Neural cell (in vitro differentiated cells): ENCODE measurements at regions not wholly inside any gene's neighbourhood (a gene's known extent, or its start where the extent isn't known, plus 50 kb on each side); places are given as distances from the start of the nearest gene placed in this dataset.

Source experiments
- EP300 ChIP-seq: fragments of 450-650 bp; conservative IDR thresholded peaks from 2 replicates; pipeline ENCODE4 v1.6.1; 2014; ENCODE audit warnings: antibody characterized with exemption, mild to moderate bottlenecking, moderate library complexity; ENCODE audit not compliant: poor library complexity, severe bottlenecking
- EZH2 ChIP-seq: fragments of 200-600, 300-800 bp; shearing (Covaris generic), sonication (generic); IDR thresholded peaks from 2 replicates; pipeline ENCODE4 v1.6.1; 2014; ENCODE audit warnings: antibody characterized with exemption, low read length, borderline replicate concordance, mild to moderate bottlenecking; ENCODE audit not compliant: insufficient read depth, poor library complexity, severe bottlenecking
- POLR2AphosphoS5 ChIP-seq: IDR thresholded peaks from 2 replicates; pipeline ENCODE4 v1.6.1; 2012
- RAD21 ChIP-seq: fragments of 450-650 bp; conservative IDR thresholded peaks from 2 replicates; pipeline ENCODE4 v1.6.1; 2014; ENCODE audit warnings: antibody characterized with exemption, mild to moderate bottlenecking, moderate library complexity
- SMC3 ChIP-seq: fragments of 450-650 bp; conservative IDR thresholded peaks from 2 replicates; pipeline ENCODE4 v1.6.1; 2014; ENCODE audit warnings: antibody characterized with exemption, mild to moderate bottlenecking, moderate library complexity; ENCODE audit not compliant: poor library complexity
- TAF1 ChIP-seq: IDR thresholded peaks from 2 replicates; pipeline ENCODE4 v1.6.1; 2012; ENCODE audit warnings: low read depth
- TF ChIP-seq, protein P1 (sequence below): fragments of 450-650 bp; IDR thresholded peaks from 2 replicates; pipeline ENCODE4 v1.5.1; 2014; ENCODE audit warnings: antibody characterized with exemption, mild to moderate bottlenecking, moderate library complexity; ENCODE audit not compliant: poor library complexity, severe bottlenecking
- TF ChIP-seq, protein P2 (sequence below): IDR thresholded peaks from 2 replicates; pipeline ENCODE4 v1.6.1; 2012; ENCODE audit warnings: borderline replicate concordance

DNA sequence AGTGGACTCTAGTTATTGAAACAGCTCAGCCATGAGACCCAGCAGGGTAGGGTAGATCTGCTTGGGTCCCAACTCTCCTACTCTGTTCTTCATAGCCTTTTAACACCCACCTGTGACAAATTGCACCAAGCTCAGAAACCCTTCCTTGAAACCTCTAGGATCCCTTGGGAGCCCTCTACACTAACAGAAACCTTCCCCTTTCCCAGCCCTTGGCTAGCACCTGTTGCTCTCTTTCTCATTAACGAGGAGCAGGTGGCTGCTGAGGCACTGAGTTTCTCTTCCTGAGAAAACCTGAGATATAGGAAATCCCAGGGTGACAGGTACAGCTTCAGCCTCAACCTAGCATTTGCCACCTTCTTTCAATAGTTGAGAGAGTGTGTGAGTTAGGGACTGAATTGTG, 88.3 kb upstream of the CLSTN2 start:
- TF ChIP-seq, protein P1, sequence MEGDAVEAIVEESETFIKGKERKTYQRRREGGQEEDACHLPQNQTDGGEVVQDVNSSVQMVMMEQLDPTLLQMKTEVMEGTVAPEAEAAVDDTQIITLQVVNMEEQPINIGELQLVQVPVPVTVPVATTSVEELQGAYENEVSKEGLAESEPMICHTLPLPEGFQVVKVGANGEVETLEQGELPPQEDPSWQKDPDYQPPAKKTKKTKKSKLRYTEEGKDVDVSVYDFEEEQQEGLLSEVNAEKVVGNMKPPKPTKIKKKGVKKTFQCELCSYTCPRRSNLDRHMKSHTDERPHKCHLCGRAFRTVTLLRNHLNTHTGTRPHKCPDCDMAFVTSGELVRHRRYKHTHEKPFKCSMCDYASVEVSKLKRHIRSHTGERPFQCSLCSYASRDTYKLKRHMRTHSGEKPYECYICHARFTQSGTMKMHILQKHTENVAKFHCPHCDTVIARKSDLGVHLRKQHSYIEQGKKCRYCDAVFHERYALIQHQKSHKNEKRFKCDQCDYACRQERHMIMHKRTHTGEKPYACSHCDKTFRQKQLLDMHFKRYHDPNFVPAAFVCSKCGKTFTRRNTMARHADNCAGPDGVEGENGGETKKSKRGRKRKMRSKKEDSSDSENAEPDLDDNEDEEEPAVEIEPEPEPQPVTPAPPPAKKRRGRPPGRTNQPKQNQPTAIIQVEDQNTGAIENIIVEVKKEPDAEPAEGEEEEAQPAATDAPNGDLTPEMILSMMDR, result no peak
- TF ChIP-seq POLR2AphosphoS5, result no peak
- no peak for TF ChIP-seq TAF1
- TF ChIP-seq RAD21, result no peak
- TF ChIP-seq EZH2, result no peak
- TF ChIP-seq, protein P2, sequence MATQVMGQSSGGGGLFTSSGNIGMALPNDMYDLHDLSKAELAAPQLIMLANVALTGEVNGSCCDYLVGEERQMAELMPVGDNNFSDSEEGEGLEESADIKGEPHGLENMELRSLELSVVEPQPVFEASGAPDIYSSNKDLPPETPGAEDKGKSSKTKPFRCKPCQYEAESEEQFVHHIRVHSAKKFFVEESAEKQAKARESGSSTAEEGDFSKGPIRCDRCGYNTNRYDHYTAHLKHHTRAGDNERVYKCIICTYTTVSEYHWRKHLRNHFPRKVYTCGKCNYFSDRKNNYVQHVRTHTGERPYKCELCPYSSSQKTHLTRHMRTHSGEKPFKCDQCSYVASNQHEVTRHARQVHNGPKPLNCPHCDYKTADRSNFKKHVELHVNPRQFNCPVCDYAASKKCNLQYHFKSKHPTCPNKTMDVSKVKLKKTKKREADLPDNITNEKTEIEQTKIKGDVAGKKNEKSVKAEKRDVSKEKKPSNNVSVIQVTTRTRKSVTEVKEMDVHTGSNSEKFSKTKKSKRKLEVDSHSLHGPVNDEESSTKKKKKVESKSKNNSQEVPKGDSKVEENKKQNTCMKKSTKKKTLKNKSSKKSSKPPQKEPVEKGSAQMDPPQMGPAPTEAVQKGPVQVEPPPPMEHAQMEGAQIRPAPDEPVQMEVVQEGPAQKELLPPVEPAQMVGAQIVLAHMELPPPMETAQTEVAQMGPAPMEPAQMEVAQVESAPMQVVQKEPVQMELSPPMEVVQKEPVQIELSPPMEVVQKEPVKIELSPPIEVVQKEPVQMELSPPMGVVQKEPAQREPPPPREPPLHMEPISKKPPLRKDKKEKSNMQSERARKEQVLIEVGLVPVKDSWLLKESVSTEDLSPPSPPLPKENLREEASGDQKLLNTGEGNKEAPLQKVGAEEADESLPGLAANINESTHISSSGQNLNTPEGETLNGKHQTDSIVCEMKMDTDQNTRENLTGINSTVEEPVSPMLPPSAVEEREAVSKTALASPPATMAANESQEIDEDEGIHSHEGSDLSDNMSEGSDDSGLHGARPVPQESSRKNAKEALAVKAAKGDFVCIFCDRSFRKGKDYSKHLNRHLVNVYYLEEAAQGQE, result no peak
- no peak for TF ChIP-seq SMC3
- no peak for TF ChIP-seq EP300
